Stimulated activated CD4-positive, alpha-beta T cell treated with anti-CD3 and anti-CD28 coated beads, Interleukin-2, amount 100 ng/mL, for 48 hours (primary cell): ENCODE measurements at regions not wholly inside any gene's neighbourhood (a gene's known extent, or its start where the extent isn't known, plus 50 kb on each side); places are given as distances from the start of the nearest gene placed in this dataset.

ENCODE experiments used
- DNase-seq, 2 donors: peaks; one replicate each; pipeline ENCODE4 v3.0.0-alpha.2; 2020

GRCh38 chr10:5311617-5312016, 53.1 kb upstream of the UCN3 start:
- DNase-seq, result no peak

GRCh38 chr10:5314840-5315239, 49.9 kb upstream of the UCN3 start:
- no peak for DNase-seq
